ENCODE measurements at regions not wholly inside any gene's neighbourhood (a gene's known extent, or its start where the extent isn't known, plus 50 kb on each side); places are given as distances from the start of the nearest gene placed in this dataset.

DNA sequence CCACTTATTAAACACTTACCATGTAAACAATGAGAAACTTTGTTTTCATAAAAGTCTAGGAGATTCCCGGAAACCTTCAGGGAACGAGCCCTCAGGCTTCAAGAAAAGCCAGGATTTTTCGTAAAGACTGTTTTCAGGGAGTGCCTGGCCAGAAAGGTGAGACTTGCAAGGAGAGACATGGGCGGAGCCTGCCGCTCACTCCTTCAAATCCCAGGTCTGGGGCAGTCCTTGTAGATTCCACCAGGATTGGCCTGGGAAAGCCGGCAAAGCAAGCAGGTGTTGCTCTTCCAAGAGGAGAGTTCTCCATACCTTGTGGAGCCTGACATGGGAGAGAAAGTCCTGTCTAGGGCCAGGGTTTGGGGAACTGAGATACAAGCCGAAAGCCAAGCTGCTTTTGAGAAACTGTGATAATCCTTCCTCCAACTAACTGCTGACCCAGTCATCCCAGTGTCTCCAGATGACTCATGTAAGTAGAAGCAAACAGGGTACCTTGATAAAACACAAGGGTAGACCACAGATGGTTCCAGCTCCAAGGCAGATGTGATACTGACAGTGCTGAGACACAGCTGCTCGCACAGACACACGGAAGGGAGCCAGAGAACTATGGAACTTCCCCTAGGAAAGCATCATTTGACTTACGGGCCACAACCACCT is 69.4 kb upstream of the NAA20 start:
- Histone ChIP-seq H3K4me3 (no peak overlapping the region), H3K27ac (no peak overlapping the region), H3K4me1 (peaks cover 31% of the 10 kb centered on the region), H3K36me3 (ENCODE audit: low read depth, missing control alignments) (no peaks in the 10 kb centered on the region), H3K9me3 (no peaks in the 10 kb centered on the region), H3K27me3 (no peaks in the 10 kb centered on the region)
- intact Hi-C loops (cut with DNase I; ENCODE audit: low total_unique reads) = no loop called here
- no peak for TF ChIP-seq POLR2A (IDR thresholded peaks at IDR 0.05)
- TF ChIP-seq, protein P1, sequence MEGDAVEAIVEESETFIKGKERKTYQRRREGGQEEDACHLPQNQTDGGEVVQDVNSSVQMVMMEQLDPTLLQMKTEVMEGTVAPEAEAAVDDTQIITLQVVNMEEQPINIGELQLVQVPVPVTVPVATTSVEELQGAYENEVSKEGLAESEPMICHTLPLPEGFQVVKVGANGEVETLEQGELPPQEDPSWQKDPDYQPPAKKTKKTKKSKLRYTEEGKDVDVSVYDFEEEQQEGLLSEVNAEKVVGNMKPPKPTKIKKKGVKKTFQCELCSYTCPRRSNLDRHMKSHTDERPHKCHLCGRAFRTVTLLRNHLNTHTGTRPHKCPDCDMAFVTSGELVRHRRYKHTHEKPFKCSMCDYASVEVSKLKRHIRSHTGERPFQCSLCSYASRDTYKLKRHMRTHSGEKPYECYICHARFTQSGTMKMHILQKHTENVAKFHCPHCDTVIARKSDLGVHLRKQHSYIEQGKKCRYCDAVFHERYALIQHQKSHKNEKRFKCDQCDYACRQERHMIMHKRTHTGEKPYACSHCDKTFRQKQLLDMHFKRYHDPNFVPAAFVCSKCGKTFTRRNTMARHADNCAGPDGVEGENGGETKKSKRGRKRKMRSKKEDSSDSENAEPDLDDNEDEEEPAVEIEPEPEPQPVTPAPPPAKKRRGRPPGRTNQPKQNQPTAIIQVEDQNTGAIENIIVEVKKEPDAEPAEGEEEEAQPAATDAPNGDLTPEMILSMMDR (IDR thresholded peaks at IDR 0.05) = no peak
- no peak for DNase-seq
- 89% methylated on average over 10 of the region's 10 CpGs for WGBS, 2 donors

DNA sequence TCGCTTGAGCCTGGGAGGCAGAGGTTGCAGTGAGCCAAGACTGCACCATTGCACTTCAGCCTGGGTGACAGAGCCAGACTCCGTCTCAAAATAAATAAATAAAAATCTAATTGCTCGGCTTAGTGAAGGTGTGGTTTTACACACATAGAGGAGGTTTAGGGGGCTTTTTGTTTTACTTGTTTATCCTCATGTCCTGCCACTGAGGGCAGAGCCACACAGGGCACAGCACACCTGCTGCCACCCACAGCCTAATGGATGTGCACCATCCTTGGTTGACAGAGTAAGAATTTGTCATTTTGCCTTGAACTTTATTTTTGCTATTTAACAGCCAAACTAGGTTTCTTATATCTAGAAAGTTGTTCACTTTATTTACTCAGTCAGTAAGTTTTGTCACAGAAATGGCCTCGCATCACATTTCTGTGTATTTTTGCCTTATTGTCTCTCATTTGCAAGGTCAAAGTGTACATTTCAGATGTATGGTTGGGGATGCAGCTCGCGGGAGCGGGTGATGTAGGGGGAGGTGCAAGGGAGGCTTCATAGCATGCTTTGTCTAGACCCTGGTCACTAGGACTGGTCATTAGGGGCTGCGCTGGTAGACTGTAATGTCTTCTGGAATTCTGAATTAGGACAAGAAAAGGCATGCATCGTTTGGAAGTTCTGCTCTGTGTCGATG is 67.8 kb upstream of the NAA20 start:
- Histone ChIP-seq H3K27ac (no peak overlapping the region), H3K9me3 (no peaks in the 10 kb centered on the region), H3K4me3 (no peak overlapping the region), H3K27me3 (no peaks in the 10 kb centered on the region), H3K36me3 (ENCODE audit: low read depth, missing control alignments) (no peaks in the 10 kb centered on the region), H3K4me1 (peaks cover 21% of the 10 kb centered on the region)
- no peak for TF ChIP-seq POLR2A (IDR thresholded peaks at IDR 0.05)
- TF ChIP-seq, protein P1 (IDR thresholded peaks at IDR 0.05) = no peak
- intact Hi-C loops (cut with DNase I; ENCODE audit: low total_unique reads) = no loop called here
- DNase-seq = no peak
- WGBS, 2 donors = 91 to 94% methylated on average over 10 of the region's 10 CpGs

DNA sequence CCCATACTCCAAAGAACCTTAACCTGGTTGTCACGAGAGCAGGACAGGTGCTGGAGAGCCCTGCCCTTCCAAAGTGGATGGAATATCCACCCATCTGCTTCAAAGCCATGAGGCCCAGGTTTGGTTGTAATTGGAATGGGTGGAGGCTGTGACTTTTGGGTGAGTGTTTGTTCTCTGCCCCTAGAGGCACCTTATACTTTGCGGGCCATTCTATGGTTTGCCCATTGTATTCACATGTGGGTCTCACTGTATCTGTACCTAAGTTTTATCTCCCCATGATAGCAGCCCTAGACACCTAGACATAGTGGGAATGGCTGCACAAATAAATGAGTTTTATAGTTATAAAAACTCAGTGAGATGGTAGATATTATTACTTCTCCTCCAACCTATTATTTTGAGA is 67.1 kb upstream of the NAA20 start:
- H3K4me3 ChIP-seq = no peak overlapping the region
- TF ChIP-seq POLR2A (IDR thresholded peaks at IDR 0.05) = no peak
- no peak for DNase-seq
- H3K36me3 ChIP-seq (ENCODE audit: low read depth, missing control alignments) = no peaks in the 10 kb centered on the region
- peaks cover 14% of the 10 kb centered on the region for H3K4me1 ChIP-seq
- H3K27ac ChIP-seq = no peak overlapping the region
- no peaks in the 10 kb centered on the region for H3K27me3 ChIP-seq
- intact Hi-C loops (cut with DNase I; ENCODE audit: low total_unique reads) = no loop called here
- WGBS, 2 donors = 84 to 96% methylated on average over 2 of the region's 2 CpGs
- H3K9me3 ChIP-seq = no peaks in the 10 kb centered on the region

DNA sequence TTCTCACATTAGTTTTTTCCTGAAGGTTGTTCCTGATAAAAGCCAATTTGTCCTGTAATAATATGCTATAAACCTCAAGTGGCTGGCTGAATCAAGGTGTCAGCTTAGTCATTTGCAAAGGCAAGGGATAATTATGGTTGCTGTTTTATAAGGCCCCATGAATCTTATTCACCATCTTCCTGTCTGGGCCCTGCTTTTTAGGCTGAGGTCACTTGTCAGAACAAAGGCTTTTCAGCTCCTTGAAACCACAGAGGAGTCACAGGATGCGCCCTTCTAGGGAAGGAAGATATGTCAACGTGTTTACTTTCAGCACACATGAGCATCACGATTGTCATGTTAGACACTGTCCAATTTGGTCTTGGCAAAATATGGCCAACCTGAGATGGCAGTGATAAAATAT is 64.8 kb upstream of the NAA20 start:
- intact Hi-C loops (cut with DNase I; ENCODE audit: low total_unique reads) = no loop called here
- no peak for DNase-seq
- Histone ChIP-seq H3K9me3 (no peaks in the 10 kb centered on the region), H3K36me3 (ENCODE audit: low read depth, missing control alignments) (no peaks in the 10 kb centered on the region), H3K27ac (no peak overlapping the region), H3K27me3 (no peaks in the 10 kb centered on the region), H3K4me3 (no peak overlapping the region), H3K4me1 (no peaks in the 10 kb centered on the region)
- WGBS, 2 donors = 86 to 90% methylated on average over 3 of the region's 3 CpGs
- TF ChIP-seq, protein P1 (IDR thresholded peaks at IDR 0.05) = no peak
- TF ChIP-seq POLR2A (IDR thresholded peaks at IDR 0.05) = no peak

DNA sequence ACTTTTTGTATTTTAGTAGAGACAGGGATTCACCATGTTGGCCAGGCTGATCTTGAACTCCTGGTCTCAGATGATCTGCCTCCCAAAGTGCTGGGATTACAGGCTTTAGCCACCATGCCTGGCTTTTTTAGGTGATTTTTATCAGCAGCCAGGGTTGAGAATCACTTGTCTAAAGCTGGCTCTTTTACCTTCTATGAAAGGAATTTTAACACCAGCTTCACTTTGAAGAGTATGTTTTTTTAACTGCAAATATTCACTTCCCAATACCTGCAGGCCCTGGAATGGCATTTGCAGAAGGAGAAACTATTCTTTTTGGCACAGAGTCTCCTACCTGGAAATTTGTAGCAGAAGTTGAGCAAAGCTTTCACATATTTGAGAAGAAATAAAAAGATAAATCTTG is 63.6 kb upstream of the NAA20 start:
- Histone ChIP-seq H3K4me3 (no peak overlapping the region), H3K27ac (no peak overlapping the region), H3K4me1 (no peaks in the 10 kb centered on the region), H3K36me3 (ENCODE audit: low read depth, missing control alignments) (no peaks in the 10 kb centered on the region), H3K27me3 (no peaks in the 10 kb centered on the region), H3K9me3 (no peaks in the 10 kb centered on the region)
- no peak for DNase-seq
- TF ChIP-seq POLR2A (IDR thresholded peaks at IDR 0.05) = no peak
- TF ChIP-seq, protein P1 (IDR thresholded peaks at IDR 0.05) = no peak
- intact Hi-C loops (cut with DNase I; ENCODE audit: low total_unique reads) = no loop called here

Measured in testis (tissue), 2 donors.